HepG2 (cell line): ENCODE measurements at regions not wholly inside any gene's neighbourhood (a gene's known extent, or its start where the extent isn't known, plus 50 kb on each side); places are given as distances from the start of the nearest gene placed in this dataset.

Experiments used
- GATAD2A ChIP-seq: IDR thresholded peaks from 2 replicates; pipeline ENCODE4 v1.6.1; 2016
- MYC ChIP-seq: sonication (generic); formaldehyde crosslinking; IDR thresholded peaks from 2 replicates; pipeline ENCODE4 v1.9.0; 2021; ENCODE audit warnings: missing genetic modification reagents, borderline replicate concordance
- POLR2A ChIP-seq, 2 experiments: IDR thresholded peaks; 2 replicates each; pipeline ENCODE4 v1.6.1; 2011; ENCODE audit warnings: low read depth in 2 of 2, low read length in 2 of 2, mild to moderate bottlenecking in 1 of 2, moderate library complexity in 1 of 2; ENCODE audit not compliant: insufficient read depth in 1 of 2
- SP1 ChIP-seq, 2 experiments: fragments of 450-650 bp in 1 of 2; sonication (generic) in 1 of 2; formaldehyde crosslinking in 1 of 2; IDR thresholded peaks; 2 replicates each; pipeline versions ENCODE4 v1.4.0 to v1.6.1; 2016 to 2020; ENCODE audit warnings: missing genetic modification reagents in 1 of 2
- SP2 ChIP-seq: sonication (generic); formaldehyde crosslinking; IDR thresholded peaks from 2 replicates; pipeline ENCODE4 v1.5.1; 2020; ENCODE audit warnings: mild to moderate bottlenecking, missing genetic modification reagents
- YY1 ChIP-seq: IDR thresholded peaks from 2 replicates; pipeline ENCODE4 v1.6.1; 2011; ENCODE audit warnings: low read length, low read depth, moderate library complexity, mild to moderate bottlenecking; ENCODE audit not compliant: insufficient read depth, insufficient replicate concordance
- ZNF101 ChIP-seq: sonication (generic); formaldehyde crosslinking; IDR thresholded peaks from 2 replicates; pipeline ENCODE4 v1.4.0; 2020; ENCODE audit warnings: mild to moderate bottlenecking, low read depth, missing genetic modification reagents, borderline replicate concordance
- ZNF24 ChIP-seq: fragments of 450-650 bp; IDR thresholded peaks from 2 replicates; pipeline ENCODE4 v1.6.1; 2017; ENCODE audit warnings: antibody characterized with exemption, mild to moderate bottlenecking
- ZNF713 ChIP-seq: sonication (generic); formaldehyde crosslinking; IDR thresholded peaks from 2 replicates; pipeline ENCODE4 v1.4.0; 2020; ENCODE audit warnings: mild to moderate bottlenecking, missing genetic modification reagents
- ZSCAN29 ChIP-seq: sonication (generic); formaldehyde crosslinking; conservative IDR thresholded peaks from 2 replicates; pipeline ENCODE4 v1.4.0; 2020; ENCODE audit warnings: mild to moderate bottlenecking, missing genetic modification reagents
- ZZZ3 ChIP-seq: sonication (generic); formaldehyde crosslinking; IDR thresholded peaks from 2 replicates; pipeline ENCODE4 v1.4.0; 2020; ENCODE audit warnings: missing genetic modification reagents, mild to moderate bottlenecking, borderline replicate concordance
- TF ChIP-seq, protein P1 (sequence below): sonication (generic); formaldehyde crosslinking; IDR thresholded peaks from 2 replicates; pipeline ENCODE4 v1.5.0; 2020; ENCODE audit warnings: mild to moderate bottlenecking, missing genetic modification reagents, moderate library complexity
- TF ChIP-seq, protein P2 (sequence below): sonication (generic); formaldehyde crosslinking; IDR thresholded peaks from 2 replicates; pipeline ENCODE4 v1.8.0; 2022; ENCODE audit warnings: low read depth, missing genetic modification reagents

DNA sequence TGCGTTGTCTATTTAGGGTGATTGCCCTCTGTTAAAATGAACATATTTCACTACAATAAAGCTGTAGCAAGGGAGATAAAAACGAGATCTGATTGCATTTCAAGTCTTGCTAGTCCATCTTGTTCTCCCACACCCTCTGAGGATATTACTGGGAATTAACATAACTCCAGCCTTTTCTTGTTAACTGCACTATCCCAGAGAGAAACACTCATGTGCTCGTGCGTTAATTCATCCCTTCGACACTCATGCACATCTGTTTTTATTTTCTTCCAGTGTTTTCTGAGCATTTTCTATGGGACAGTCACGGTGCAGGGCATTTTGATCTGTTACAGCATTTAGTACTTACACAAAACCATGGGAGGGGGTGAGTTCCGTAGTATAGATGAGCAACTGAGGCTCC lies 202.1 kb downstream of the CYLD start:
- no peak for TF ChIP-seq ZNF24
- TF ChIP-seq SP1 (IDR thresholded peaks at IDR 0.05): no peak
- TF ChIP-seq SP1 (CRISPR knock-in tag; IDR thresholded peaks at IDR 0.05): no peak
- TF ChIP-seq ZSCAN29 (CRISPR knock-in tag): no peak
- TF ChIP-seq SP2 (CRISPR knock-in tag): no peak
- no peak for TF ChIP-seq MYC (CRISPR knock-in tag)
- TF ChIP-seq GATAD2A (CRISPR knock-in tag): no peak
- no peak for TF ChIP-seq ZZZ3 (CRISPR knock-in tag)
- TF ChIP-seq YY1: no peak
- TF ChIP-seq POLR2A (IDR thresholded peaks at IDR 0.05; ENCODE audit: insufficient read depth in 1 of 2, low read depth in 2 of 2, low read length in 2 of 2): no peak
- TF ChIP-seq ZNF101 (CRISPR knock-in tag): no peak
- TF ChIP-seq, protein P1, sequence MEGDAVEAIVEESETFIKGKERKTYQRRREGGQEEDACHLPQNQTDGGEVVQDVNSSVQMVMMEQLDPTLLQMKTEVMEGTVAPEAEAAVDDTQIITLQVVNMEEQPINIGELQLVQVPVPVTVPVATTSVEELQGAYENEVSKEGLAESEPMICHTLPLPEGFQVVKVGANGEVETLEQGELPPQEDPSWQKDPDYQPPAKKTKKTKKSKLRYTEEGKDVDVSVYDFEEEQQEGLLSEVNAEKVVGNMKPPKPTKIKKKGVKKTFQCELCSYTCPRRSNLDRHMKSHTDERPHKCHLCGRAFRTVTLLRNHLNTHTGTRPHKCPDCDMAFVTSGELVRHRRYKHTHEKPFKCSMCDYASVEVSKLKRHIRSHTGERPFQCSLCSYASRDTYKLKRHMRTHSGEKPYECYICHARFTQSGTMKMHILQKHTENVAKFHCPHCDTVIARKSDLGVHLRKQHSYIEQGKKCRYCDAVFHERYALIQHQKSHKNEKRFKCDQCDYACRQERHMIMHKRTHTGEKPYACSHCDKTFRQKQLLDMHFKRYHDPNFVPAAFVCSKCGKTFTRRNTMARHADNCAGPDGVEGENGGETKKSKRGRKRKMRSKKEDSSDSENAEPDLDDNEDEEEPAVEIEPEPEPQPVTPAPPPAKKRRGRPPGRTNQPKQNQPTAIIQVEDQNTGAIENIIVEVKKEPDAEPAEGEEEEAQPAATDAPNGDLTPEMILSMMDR: no peak
- no peak for TF ChIP-seq ZNF713 (CRISPR knock-in tag)
- TF ChIP-seq, protein P2, sequence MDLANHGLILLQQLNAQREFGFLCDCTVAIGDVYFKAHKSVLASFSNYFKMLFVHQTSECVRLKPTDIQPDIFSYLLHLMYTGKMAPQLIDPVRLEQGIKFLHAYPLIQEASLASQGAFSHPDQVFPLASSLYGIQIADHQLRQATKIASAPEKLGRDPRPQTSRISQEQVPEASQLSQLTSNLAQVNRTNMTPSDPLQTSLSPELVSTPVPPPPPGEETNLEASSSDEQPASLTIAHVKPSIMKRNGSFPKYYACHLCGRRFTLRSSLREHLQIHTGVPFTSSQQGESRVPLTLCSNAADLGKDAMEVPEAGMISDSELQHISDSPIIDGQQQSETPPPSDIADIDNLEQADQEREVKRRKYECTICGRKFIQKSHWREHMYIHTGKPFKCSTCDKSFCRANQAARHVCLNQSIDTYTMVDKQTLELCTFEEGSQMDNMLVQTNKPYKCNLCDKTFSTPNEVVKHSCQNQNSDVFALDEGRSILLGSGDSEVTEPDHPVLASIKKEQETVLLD (CRISPR knock-in tag): no peak
